CD4-positive, alpha-beta memory T cell (primary cell): ENCODE measurements at regions not wholly inside any gene's neighbourhood (a gene's known extent, or its start where the extent isn't known, plus 50 kb on each side); places are given as distances from the start of the nearest gene placed in this dataset.

ENCODE experiments used
- CTCF ChIA-PET: fragments of 350-600 bp; sonication (Branson Sonifier 250); formaldehyde crosslinking; loops from one replicate; lab custom pipeline; 2021; ENCODE audit warnings: inconsistent platforms; ENCODE audit not compliant: partially characterized antibody; lab: Charles Lee
- POLR2A ChIA-PET: fragments of 350-600 bp; sonication (Branson Sonifier 250); formaldehyde crosslinking; loops from one replicate; lab custom pipeline; 2021; ENCODE audit not compliant: partially characterized antibody; lab: Charles Lee
- DNase-seq, 5 donors: peaks; one replicate each; pipeline versions ENCODE4 v3.0.0 to v3.0.0-alpha.2; 2020 to 2022; ENCODE audit warnings: mixed read lengths in 1 of 5
- H3K27ac ChIP-seq: one replicate; pipeline ENCODE4 v1.7.0; 2013; ENCODE audit warnings: low read depth, low read length
- H3K27me3 ChIP-seq: 2 replicates; pipeline ENCODE4 v1.7.0; 2013; ENCODE audit warnings: mild to moderate bottlenecking, low read length, moderate library complexity; ENCODE audit not compliant: insufficient read depth
- H3K36me3 ChIP-seq: 2 replicates; pipeline ENCODE4 v1.7.0; 2013; ENCODE audit warnings: mild to moderate bottlenecking, low read length, moderate library complexity; ENCODE audit not compliant: insufficient read depth
- H3K4me1 ChIP-seq: 2 replicates; pipeline ENCODE4 v1.7.0; 2013; ENCODE audit warnings: mild to moderate bottlenecking, low read length, moderate library complexity; ENCODE audit not compliant: insufficient read depth
- H3K4me3 ChIP-seq, 2 donors: one replicate each; pipeline ENCODE4 v1.7.0; 2013; ENCODE audit warnings: low read length in 2 of 2, mild to moderate bottlenecking in 1 of 2
- H3K9me3 ChIP-seq, 2 donors: one replicate each; pipeline ENCODE4 v1.7.0; 2013; ENCODE audit warnings: low read length in 2 of 2, control low read depth in 1 of 2; ENCODE audit not compliant: control insufficient read depth in 1 of 2
- H3K27ac Mint-ChIP-seq, 7 donors: one replicate each; pipeline ENCODE4 v1.8.0; 2020 to 2021; ENCODE audit warnings: mixed read lengths in 7 of 7, mild to moderate bottlenecking in 6 of 7, inconsistent platforms in 3 of 7, moderate library complexity in 3 of 7
- H3K27me3 Mint-ChIP-seq, 2 donors: one replicate each; pipeline ENCODE4 v1.8.0; 2020 to 2021; ENCODE audit warnings: mixed read lengths in 2 of 2
- H3K36me3 Mint-ChIP-seq, 2 donors: one replicate each; pipeline ENCODE4 v1.8.0; 2020 to 2021; ENCODE audit warnings: mixed read lengths in 2 of 2, inconsistent platforms in 1 of 2, mild to moderate bottlenecking in 1 of 2
- H3K4me1 Mint-ChIP-seq, 4 donors: one replicate each; pipeline ENCODE4 v1.8.0; 2020 to 2021; ENCODE audit warnings: mixed read lengths in 4 of 4, mild to moderate bottlenecking in 1 of 4
- H3K4me3 Mint-ChIP-seq, 8 donors: one replicate each; pipeline ENCODE4 v1.8.0; 2020 to 2021; ENCODE audit warnings: mixed read lengths in 8 of 8, mild to moderate bottlenecking in 7 of 8, moderate library complexity in 6 of 8, inconsistent platforms in 3 of 8
- H3K9me3 Mint-ChIP-seq, 8 donors: one replicate each; pipeline ENCODE4 v1.8.0; 2020 to 2021; ENCODE audit warnings: mixed read lengths in 8 of 8, mild to moderate bottlenecking in 5 of 8, inconsistent platforms in 3 of 8, moderate library complexity in 1 of 8
- intact Hi-C: fragments of 100-400 bp; cut with micrococcal nuclease; formaldehyde crosslinking; loops from one replicate; pipeline ENCODE4 v1.15.1; 2023

GRCh38 chr20:42020316-42020715 lies 402.1 kb upstream of the CHD6 start:
- ChIA-PET CTCF (no interaction called here), POLR2A (no interaction called here)
- Mint-ChIP-seq H3K27me3 (no peaks in the 10 kb centered on the region), H3K36me3 (no peaks in the 10 kb centered on the region), H3K27ac (no peak overlapping the region), H3K4me1 (no peaks in the 10 kb centered on the region), H3K9me3 (peaks cover 0 to 12% (median 3%) of the 10 kb centered on the region in 8 donors), H3K4me3 (no peak overlapping the region)
- no peaks in the 10 kb centered on the region for H3K4me1 ChIP-seq
- no peaks in the 10 kb centered on the region for H3K36me3 ChIP-seq
- no peaks in the 10 kb centered on the region for H3K27me3 ChIP-seq
- no peaks in the 10 kb centered on the region for H3K9me3 ChIP-seq
- no peak overlapping the region for H3K27ac ChIP-seq
- intact Hi-C loops, result no loop called here
- H3K4me3 ChIP-seq, result no peak overlapping the region
- no peak for DNase-seq

DNA sequence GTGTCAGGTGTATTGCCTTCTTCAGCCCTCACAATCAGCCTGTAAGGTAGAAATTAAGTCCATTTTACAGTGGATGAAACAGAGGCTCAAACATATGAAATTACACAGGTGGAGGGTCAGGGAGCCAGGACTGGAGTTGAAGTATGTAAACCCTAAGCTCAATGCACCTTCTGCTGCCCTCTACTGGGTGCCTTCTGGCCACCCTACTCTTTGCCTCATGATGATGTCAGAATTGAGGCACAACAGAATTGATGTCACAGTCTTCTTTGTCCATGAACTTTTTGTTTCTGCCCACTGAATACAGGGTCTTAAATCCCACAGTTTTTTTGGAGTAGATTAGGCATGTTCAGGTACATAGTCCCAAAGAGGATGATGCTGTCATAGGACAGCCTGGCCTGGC lies 400.8 kb upstream of the CHD6 start:
- no peaks in the 10 kb centered on the region for H3K36me3 Mint-ChIP-seq
- intact Hi-C loops, result no loop called here
- H3K9me3 Mint-ChIP-seq, result peaks cover 0 to 13% (median 3%) of the 10 kb centered on the region in 8 donors
- H3K27me3 Mint-ChIP-seq, result no peaks in the 10 kb centered on the region
- no peak overlapping the region for H3K4me3 Mint-ChIP-seq
- Histone ChIP-seq H3K27ac (no peak overlapping the region), H3K27me3 (no peaks in the 10 kb centered on the region), H3K9me3 (no peaks in the 10 kb centered on the region), H3K4me1 (no peaks in the 10 kb centered on the region), H3K36me3 (no peaks in the 10 kb centered on the region), H3K4me3 (no peak overlapping the region)
- H3K4me1 Mint-ChIP-seq, result no peaks in the 10 kb centered on the region
- DNase-seq, result no peak
- CTCF ChIA-PET, result no interaction called here
- POLR2A ChIA-PET, result no interaction called here
- no peak overlapping the region for H3K27ac Mint-ChIP-seq

GRCh38 chr20:42010090-42010489 lies 391.9 kb upstream of the CHD6 start:
- H3K9me3 ChIP-seq, result no peaks in the 10 kb centered on the region
- CTCF ChIA-PET, result no interaction called here
- POLR2A ChIA-PET, result no interaction called here
- no peak overlapping the region for H3K27ac ChIP-seq
- Mint-ChIP-seq H3K4me3 (no peak overlapping the region), H3K36me3 (no peaks in the 10 kb centered on the region), H3K27ac (no peak overlapping the region), H3K9me3 (peaks cover 0 to 15% (median 9%) of the 10 kb centered on the region in 8 donors), H3K4me1 (no peaks in the 10 kb centered on the region), H3K27me3 (no peaks in the 10 kb centered on the region)
- no peak for DNase-seq
- H3K27me3 ChIP-seq, result no peaks in the 10 kb centered on the region
- H3K36me3 ChIP-seq, result no peaks in the 10 kb centered on the region
- intact Hi-C loops, result no loop called here
- no peaks in the 10 kb centered on the region for H3K4me1 ChIP-seq
- no peak overlapping the region for H3K4me3 ChIP-seq

DNA sequence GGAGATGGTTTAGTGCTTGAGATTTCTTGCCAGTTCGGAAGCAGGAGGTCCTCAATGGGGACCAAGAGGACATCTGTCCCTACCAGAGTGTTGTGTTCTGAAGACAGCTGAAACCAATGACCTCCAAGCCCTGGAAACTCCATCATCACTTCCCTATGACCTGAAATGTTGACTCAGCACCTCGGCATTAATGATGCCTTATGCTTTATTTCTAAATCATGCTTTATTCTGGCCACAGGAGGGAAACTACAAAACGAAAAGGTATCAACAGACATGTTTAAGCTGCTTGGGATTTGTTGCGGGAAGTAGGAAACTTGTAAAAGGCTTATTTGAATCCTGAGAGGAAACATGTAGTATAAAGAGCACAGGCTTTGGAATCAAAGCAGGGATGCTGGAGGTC lies 389.1 kb upstream of the CHD6 start:
- no peaks in the 10 kb centered on the region for H3K4me1 Mint-ChIP-seq
- H3K27me3 Mint-ChIP-seq, result no peaks in the 10 kb centered on the region
- H3K4me3 Mint-ChIP-seq, result no peak overlapping the region
- ChIA-PET CTCF (no interaction called here), POLR2A (no interaction called here)
- H3K27me3 ChIP-seq, result no peaks in the 10 kb centered on the region
- H3K27ac ChIP-seq, result no peak overlapping the region
- no peaks in the 10 kb centered on the region for H3K36me3 ChIP-seq
- no peaks in the 10 kb centered on the region for H3K9me3 ChIP-seq
- no peaks in the 10 kb centered on the region for H3K36me3 Mint-ChIP-seq
- H3K4me3 ChIP-seq, result no peak overlapping the region
- intact Hi-C loops, result no loop called here
- no peak overlapping the region for H3K27ac Mint-ChIP-seq
- H3K9me3 Mint-ChIP-seq, result peaks cover 0 to 13% (median 9%) of the 10 kb centered on the region in 8 donors
- no peak for DNase-seq
- no peaks in the 10 kb centered on the region for H3K4me1 ChIP-seq

- Histone ChIP-seq H3K27me3 (no peaks in the 10 kb centered on the region), H3K4me3 (no peak overlapping the region), H3K4me1 (no peaks in the 10 kb centered on the region), H3K9me3 (no peaks in the 10 kb centered on the region), H3K27ac (no peak overlapping the region), H3K36me3 (no peaks in the 10 kb centered on the region)
- no peaks in the 10 kb centered on the region for H3K36me3 Mint-ChIP-seq
- no peak overlapping the region for H3K4me3 Mint-ChIP-seq
- no peak for DNase-seq
- peaks cover 0 to 11% (median 6%) of the 10 kb centered on the region in 8 donors for H3K9me3 Mint-ChIP-seq
- H3K27me3 Mint-ChIP-seq, result no peaks in the 10 kb centered on the region
- H3K27ac Mint-ChIP-seq, result no peak overlapping the region
- ChIA-PET CTCF (no interaction called here), POLR2A (no interaction called here)
- no peaks in the 10 kb centered on the region for H3K4me1 Mint-ChIP-seq
- intact Hi-C loops, result no loop called here
Measured at GRCh38 chr20:42005211-42005610, 387.0 kb upstream of the CHD6 start.

DNA sequence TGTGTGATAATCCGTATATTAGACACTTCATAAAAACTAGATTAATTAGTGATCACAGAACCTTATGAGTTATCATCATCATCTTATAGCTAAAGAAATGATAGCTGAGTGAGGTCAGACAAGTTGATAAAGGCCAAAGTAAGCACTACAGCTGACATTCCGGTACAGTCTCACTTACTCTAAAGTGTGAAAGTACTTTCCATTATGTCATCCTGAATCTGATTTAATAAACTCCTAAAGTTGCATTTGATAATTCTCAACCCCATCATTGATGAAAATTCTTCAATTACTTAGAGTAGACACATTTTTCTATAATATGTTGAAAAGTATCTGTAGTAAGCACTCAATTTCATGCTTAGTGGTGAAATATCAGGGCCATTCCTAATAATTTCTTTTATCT lies 385.2 kb upstream of the CHD6 start:
- Mint-ChIP-seq H3K9me3 (peaks cover 2 to 15% (median 9%) of the 10 kb centered on the region in 8 donors), H3K27me3 (no peaks in the 10 kb centered on the region), H3K27ac (no peak overlapping the region), H3K4me1 (no peaks in the 10 kb centered on the region), H3K36me3 (no peaks in the 10 kb centered on the region), H3K4me3 (no peak overlapping the region)
- DNase-seq, result no peak
- Histone ChIP-seq H3K36me3 (no peaks in the 10 kb centered on the region), H3K27me3 (no peaks in the 10 kb centered on the region), H3K4me3 (no peak overlapping the region), H3K9me3 (no peaks in the 10 kb centered on the region), H3K27ac (no peak overlapping the region), H3K4me1 (no peaks in the 10 kb centered on the region)
- intact Hi-C loops, result no loop called here
- POLR2A ChIA-PET, result no interaction called here
- CTCF ChIA-PET, result no interaction called here

GRCh38 chr20:41998539-41999341 lies 380.6 kb upstream of the CHD6 start:
- H3K27ac Mint-ChIP-seq, result no peak overlapping the region
- H3K36me3 Mint-ChIP-seq, result no peaks in the 10 kb centered on the region
- H3K27ac ChIP-seq, result no peak overlapping the region
- intact Hi-C loops, result no loop called here
- no peak overlapping the region for H3K4me3 Mint-ChIP-seq
- peaks cover 2 to 15% (median 8%) of the 10 kb centered on the region in 8 donors for H3K9me3 Mint-ChIP-seq
- H3K4me3 ChIP-seq, result no peak overlapping the region
- ChIA-PET POLR2A (no interaction called here), CTCF (no interaction called here)
- H3K27me3 ChIP-seq, result no peaks in the 10 kb centered on the region
- no peaks in the 10 kb centered on the region for H3K27me3 Mint-ChIP-seq
- DNase-seq, result no peak
- no peaks in the 10 kb centered on the region for H3K4me1 ChIP-seq
- H3K4me1 Mint-ChIP-seq, result no peaks in the 10 kb centered on the region
- no peaks in the 10 kb centered on the region for H3K36me3 ChIP-seq
- H3K9me3 ChIP-seq, result no peaks in the 10 kb centered on the region
